SK-N-MC (cell line): ENCODE measurements at regions not wholly inside any gene's neighbourhood (a gene's known extent, or its start where the extent isn't known, plus 50 kb on each side); places are given as distances from the start of the nearest gene placed in this dataset.

Experiments used
- EZH2 ChIP-seq: fragments of 200-600 bp; sonication (generic); IDR thresholded peaks from one replicate; pipeline ENCODE4 v1.6.1; 2017; ENCODE audit warnings: antibody characterized with exemption
- FOXP2 ChIP-seq: optimal IDR thresholded peaks from 2 replicates; pipeline ENCODE3; 2011; ENCODE audit warnings: mild to moderate bottlenecking, moderate library complexity; ENCODE audit not compliant: insufficient read depth; ENCODE audit errors: extremely low read length, control extremely low read depth
- POLR2AphosphoS5 ChIP-seq: IDR thresholded peaks from 2 replicates; pipeline ENCODE4 v1.6.1; 2012; ENCODE audit warnings: mild to moderate bottlenecking, low read depth, low read length, borderline replicate concordance

- no peak for TF ChIP-seq EZH2
- no peak for TF ChIP-seq POLR2AphosphoS5
- TF ChIP-seq FOXP2, result no peak
Measured at GRCh38 chr4:4712800-4713528, 146.5 kb upstream of the MSX1 start.
